ENCODE measurements at regions not wholly inside any gene's neighbourhood (a gene's known extent, or its start where the extent isn't known, plus 50 kb on each side); places are given as distances from the start of the nearest gene placed in this dataset.

DNA sequence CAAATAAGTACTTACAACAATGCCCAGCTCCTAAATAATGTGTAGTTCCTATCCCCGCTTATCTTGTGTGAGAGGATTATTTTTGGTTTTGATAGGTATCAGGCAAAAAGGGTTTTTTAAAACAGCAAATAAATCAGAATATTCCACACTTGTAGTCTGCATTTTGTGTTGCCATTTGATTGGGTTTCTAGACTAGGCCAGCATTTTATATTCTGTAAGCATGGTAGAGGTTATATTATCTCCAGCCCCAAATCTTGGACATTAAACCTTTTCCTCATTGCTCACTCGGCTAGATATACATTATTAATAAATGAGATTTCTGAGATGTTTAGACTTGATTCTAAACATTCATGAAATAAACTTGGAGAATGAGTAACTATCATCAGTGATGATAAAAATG, 165.7 kb upstream of the C1orf21 start:
- no peak for DNase-seq

DNA sequence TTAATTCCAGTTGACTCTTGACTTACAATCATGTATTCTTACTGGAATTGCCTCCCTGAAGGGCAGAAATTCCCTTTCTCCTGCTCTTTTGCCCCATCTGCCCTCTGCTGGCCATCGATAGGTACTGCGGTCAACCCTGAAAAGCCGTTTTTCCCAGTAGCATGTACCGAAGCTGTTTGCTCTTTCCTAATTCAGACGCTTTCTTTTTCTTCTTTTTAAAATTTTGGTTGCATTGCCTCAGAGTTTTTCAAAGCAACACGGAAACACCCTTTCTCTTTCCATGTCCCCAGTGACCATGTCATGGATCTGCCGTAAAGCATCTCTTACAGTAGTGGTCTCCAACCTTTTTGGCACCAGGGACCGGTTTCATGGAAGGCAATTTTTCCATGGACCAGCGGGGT, 164.2 kb upstream of the C1orf21 start:
- peak in 2 of 4 experiments; percentile 1 to 2 for DNase-seq

DNA sequence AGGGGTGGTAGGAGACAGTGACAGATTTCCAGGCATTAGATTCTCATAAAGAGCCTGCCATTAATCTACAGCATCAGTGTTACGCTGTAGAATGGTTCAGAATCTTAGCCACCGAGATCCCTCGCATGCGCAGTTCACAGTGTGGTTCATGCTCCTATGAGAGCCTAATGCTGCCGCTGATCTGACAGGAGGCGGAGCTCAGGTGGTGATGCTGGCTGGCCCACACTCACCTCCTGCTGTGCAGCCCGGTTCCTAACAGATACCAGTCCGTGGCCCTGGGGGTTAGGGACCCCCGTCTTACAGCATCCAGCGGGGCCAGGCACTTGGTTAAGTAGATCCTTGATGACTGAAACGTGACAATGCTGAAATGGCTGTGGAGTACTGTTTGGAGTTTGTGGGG, 163.6 kb upstream of the C1orf21 start:
- DNase-seq = no peak

DNA sequence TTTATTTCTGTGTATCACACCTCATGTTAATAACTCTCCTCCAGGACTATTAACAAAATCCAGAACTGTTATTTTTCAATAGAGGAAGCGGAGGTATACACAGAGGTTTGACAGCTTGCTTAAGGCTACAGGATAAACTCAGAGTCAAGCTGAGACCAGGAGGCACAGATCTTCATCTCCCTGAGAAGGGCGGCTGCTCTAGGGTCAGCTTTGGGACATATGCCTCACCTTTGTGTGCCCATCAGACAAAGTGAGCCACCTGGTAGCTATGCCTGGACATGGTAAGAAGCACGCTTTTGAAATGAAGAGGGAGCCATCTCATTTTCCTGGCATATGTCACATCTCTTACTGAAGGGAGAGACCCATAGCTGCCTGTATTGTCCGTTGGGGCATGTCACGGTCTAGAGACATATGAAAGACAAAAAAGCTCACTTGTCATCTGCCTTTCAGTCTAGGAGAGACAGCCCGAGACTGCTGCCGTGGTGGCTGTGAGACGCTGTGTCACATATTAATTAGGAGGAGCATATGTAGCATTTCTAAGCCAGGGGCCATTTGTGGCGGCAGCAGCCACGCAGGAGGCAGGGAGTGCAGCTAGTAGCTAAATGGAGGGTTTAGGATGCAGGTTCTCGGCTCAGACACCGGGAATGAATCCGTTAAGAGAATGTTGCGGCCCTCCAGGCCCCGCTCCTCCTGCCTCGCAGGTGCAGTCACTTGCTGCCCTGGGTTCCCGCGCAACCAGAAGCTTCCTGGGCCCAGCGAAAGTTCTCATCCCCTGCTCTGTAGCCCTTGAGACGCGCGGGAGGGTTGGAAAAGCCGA, 161.3 kb upstream of the C1orf21 start:
- no peak for DNase-seq

DNA sequence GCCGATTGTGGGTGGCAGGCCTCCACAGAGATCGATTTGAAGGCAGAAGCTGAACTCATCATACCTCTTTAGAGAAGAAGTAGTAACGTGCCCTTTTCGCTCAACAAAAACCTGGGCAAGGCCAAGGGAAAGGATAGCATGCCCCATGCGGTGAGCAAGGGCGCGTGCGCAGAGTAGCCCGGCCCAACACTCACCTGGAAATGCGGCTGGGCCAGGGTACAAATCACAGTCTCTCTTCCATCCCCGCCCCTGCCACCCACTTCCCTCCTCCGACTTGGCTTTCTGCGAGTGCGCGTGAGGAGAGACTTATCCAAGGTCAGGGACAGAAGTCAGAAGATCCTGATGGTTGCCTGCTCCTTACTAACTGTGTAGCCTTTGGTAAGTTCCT, 160.7 kb upstream of the C1orf21 start:
- DNase-seq = no peak

DNA sequence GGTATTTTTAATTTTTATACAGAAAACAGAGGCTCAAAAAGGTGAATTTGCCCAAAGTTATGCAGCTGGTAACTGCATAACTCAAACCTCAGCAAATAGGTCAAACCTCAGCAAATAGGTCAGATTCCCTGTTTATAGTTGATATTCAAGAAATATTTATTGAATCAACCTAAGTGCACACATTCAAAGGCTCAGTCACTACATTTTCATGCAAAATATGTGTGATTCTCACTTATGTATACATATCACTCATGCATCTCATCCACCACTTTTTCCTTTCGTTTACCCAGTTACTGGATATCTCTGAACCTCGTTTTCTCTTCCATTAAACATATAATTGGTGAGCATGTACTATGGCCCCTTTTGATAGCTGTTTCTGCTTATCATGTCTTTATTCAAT, 158.3 kb upstream of the C1orf21 start:
- DNase-seq = no peak

DNA sequence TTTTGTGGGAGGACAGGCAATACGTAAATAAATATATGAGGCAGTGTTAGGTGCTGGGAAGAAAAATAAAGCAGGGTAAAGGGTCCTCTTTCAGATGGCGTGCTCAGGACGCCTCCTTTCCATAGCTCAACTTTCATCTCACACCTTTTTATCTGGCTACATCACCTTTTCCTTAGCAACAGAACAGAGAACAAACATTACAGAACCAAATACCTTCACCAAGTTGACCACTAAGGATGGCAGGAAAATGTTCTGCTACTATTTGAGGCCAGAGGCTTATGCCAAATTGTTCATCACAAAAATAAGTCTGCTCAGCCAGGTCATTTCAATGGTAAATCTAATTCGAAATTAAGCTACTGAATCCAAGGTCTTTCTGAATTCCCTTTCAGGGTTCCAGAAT, 149.2 kb upstream of the C1orf21 start:
- no peak for DNase-seq

DNA sequence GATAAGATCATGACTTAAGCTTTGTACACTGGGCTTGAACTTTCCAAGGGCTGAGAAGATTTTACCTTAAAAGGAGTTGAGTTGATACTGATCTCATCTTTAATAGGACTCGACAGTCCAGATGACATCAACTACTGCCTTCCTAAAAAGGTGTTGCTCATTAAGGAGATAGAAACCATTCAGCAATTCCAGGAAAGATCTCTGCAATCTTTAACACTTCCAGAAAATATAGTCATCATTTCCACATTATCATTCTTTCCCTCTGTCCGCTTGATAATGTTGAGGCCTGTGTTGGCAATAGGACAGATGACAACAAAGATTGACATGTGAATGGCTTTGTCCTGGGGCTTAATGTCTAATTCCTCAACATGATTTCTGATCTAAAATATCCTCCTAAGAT, 145.4 kb upstream of the C1orf21 start:
- no peak for DNase-seq

DNA sequence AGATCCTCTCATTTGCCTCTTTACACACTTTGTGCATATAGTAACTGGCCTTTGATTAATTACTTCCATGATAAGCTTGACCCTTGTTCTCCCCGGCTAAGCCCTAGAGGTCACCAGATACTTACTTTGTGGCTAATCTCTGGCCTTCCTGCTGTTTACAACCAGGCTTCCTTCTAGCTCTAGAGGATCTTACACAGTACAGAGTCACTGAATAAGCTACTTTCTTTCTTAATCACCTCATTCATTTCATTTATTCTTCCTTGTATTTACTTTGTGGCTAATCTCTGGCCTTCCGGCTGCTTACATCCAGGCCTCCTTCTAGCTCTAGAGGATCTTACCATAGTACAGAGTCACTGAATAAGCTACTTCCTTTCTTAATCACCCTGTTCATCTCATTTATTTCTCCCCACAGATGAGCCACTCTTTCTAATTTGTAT, 144.3 kb upstream of the C1orf21 start:
- DNase-seq = no peak

DNA sequence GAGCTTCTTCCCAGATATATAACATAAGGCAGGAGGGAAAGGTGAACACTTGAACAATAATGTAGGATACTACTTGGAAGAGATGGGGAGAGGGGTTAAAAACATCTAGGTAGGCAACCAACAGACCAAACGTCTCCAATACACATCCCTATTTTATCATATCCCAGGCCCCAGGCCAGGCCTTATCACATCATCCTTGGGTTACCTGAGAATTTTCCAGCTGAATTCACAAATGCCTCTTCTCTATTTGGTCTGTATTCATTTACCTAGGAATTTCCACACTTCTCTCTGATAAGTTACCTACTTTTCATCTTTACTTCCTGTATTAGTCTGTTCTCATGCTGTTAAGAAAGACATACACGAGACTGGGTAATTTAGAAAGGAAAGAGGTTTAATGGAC, 141.9 kb upstream of the C1orf21 start:
- DNase-seq = no peak

DNA sequence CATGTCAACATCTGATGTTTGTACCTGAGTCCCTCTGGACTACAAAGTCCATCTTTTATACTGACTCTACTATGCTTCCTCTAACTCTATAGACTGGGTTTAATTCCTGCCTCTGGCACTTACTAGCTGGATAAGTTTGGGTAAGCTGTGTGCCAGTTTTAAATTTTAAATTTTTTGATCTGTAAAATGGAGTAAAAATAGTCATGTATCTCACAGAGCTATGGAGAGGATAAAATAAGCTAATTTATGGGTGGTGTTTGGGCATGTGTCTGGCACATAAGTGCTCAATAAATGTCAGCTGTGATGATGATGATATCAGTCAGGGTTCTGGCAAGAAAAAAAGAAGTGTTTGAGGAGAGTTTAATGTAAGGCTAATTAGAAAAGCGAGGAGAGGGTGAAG, 139.2 kb upstream of the C1orf21 start:
- DNase-seq = no peak

DNA sequence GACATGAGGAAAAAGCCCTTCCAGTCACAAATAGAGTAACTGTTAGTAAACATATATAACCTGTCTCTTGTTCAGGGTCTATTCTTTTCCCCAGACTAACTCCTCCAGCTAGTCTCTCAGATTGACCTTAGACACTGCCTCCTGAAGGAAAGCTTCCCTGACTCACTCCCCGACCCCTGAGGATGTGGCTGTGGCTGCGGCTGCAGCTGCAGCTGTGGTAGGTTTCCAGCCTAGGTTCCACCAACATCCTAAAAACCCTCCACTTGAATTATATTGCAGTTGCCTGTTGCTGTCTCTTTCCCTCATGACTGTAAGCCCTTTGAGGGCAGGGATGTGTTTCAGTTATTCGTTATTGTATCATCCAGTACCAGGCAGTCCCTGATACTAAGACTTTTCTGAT, 132.9 kb upstream of the C1orf21 start:
- no peak for DNase-seq

DNA sequence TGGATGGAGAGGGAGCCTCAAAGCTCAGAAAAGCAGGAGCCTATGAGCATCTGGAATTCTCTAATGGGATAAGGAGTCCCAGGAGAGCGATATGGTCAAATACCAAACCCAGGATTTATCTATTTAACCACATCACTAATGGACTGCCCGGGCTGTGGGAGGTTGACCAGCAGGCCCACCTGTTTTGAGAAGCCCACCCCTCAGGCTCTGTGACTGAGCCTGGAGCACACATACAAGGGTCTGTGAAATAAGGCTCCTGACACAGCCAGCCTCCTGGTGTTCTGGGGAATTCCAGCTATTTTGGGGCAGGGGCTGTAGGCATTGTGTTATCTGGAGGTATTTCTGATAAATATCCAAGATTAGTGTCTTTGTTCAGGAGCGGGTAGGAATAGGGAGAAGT, 132.0 kb upstream of the C1orf21 start:
- DNase-seq = no peak

DNA sequence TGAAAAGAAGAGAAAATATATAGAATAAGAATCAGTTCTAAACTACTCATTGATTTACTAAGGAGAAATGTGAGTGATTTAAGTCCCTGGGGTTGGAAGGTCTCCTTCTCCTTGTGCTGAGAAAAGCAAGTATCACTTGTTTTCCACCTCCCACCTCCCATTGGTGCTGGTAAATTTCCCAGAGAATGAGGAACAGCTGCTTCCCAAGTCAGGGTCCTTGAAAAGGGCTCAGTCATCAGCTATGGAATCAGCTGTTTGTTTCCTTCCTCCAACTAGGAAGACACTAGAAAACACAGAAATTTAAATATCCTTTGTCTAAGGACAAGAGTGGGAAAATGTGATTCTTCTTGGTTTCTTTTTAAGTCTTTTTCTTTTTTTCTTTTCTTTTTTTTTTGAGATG, 131.3 kb upstream of the C1orf21 start:
- DNase-seq = no peak

DNA sequence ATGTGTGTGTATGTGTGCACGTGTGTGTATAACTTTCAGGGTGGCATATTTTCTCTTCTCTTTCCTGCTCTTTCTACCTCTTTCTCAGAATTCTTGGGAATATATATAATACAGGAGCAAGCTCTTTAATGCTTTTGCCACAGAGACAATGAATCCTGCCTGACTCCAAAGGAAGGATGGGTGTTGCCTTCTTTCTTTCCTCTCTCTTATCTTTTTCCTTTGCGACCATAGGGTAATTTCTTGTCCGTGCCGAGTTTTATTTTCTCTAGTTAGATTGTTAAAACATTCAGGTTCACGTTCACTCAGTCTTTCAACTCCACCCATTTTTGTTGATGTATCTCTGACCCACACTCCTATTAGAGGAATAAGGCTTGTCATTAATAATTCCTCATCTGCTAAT, 129.0 kb upstream of the C1orf21 start:
- no peak for DNase-seq

DNA sequence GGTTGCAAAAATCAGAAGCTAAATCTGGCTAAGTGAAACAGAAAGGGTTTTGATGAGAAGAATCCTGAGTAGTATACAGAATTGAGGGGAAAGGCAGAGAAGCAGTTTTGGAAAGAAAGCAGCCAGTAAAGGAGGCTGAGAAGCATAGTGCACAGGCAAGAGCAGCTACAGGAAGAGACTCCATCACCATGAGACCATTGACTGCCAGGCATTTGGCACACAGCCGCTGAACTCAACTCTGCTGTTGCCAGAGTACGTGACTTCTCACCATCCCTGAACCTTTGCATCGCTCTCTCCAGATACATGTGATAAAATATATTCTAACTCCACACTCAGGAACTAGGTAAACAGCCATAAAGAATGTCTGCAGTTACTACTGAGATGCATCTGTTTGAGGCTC, 128.3 kb upstream of the C1orf21 start:
- no peak for DNase-seq

DNA sequence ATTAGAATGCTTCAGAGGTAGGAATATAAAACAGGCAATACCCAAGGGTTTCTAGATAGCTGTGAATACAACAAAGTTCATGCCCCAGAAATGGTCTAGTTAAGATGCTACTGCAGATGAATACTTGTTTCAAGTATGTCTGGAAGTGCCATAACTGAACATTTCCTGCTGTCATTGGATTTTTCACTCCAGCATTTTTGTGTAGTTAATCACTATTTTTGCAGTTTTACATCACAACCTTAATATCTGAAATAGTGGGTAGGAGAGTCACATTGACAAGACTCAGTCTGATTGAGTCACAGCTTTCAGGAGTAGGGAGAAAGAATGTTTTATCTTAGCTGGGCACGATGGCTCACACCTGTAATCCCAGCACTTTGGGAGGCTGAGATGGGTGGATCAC, 126.4 kb upstream of the C1orf21 start:
- no peak for DNase-seq

DNA sequence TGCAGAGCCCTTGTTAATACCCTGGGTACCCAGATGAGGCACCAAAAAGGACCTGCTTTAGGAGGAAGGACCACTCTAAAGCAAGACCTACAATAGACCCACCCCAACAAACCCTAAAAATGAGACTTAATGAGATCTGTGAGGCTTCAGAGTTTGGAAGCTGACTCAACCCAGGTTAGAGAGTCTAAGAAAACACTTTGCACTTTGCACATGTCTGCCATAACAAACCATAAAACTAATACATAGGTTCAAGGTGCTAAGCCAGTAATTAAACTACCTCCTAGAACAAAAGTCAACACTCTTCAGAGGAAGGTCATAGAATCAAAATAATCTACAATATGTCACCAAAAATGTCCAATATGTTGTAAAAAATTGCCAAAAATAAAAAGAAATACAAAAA, 124.7 kb upstream of the C1orf21 start:
- DNase-seq = no peak

DNA sequence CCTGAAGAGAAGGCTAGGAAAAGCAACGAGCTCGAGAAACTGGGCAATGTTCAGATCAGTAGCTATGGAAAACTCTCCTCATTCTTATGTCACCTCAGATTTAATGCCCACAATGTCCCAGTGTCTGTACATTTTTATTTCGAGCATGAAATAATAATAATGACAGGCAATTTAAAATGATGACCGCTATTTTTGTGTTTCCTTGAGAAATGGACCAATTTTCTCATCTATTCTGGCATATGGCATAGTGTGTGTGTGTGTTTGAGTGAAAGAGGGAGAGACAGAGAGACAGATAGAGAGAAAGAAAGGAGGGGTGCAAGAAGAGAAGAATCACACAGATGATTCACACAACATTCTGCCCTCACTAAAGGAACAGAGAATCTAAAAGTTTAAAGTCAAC, 119.1 kb upstream of the C1orf21 start:
- DNase-seq = no peak

DNA sequence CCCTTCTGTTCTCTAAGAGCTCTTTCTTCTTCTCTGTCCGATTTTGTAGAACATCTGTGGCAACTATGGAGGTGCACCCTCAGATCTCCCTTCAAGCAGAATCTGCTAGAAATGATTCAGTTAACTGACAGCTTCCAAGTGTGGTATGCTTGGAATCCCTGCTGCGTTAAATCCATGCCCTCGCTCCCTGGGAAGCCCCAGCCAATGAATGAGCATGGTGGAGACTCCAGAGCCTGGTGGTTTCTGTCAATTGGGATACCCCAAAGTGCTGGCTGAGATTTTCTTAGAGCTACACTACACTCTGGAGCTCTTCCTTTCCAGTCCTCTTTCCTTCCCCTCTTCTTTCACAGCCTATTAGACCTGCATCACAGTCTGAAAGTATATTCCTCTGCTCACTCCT, 116.3 kb upstream of the C1orf21 start:
- DNase-seq = no peak

DNA sequence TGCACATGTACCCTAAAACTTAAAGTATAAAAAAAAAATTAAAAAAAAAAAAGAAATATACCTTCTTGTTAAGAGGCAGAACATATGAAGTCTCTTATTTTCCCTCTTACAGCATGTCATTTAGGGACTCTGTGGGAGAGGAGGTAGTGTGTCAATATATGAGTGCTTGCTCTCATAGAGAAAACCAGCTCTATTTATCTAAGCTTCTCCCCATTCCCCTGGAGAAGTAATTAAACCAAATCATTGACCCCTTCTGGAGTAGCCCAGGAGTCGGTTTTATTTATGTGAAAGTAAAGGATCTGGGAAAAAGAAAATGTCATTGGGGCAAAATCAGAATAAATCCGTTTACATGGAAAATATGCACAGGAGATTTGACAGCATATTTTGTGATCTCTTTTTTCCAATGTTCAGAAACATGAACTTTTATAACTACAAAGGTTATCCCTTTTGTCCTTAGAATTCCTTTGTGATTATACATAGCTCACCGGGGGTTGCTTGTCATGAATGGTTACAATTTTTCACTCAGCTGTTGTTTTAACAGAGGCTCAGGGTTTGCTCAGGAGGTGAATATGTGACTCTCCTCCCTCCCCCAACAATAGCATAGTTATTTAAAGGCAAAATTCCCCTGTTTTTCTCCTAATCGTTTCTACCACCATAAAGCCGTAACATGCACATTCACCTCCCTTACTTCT, 114.5 kb upstream of the C1orf21 start:
- no peak for DNase-seq

DNA sequence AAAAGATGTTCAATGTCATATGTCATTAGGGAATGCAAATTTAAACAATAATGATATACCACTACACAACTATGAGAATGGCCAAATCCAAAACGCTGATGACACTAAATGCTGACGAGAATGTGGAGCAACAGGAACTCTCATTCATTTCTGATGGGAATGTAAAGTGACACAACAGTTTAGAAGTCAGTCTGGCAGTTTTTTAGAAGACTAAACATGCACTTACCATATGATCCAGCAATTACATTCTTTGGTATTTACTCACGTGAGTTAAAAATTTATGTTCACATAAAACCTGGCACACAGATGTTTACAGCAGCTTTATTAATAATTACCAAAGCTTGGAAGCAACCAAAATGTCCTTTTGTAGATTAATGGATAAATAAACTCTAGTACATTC, 110.4 kb upstream of the C1orf21 start:
- DNase-seq = no peak

DNA sequence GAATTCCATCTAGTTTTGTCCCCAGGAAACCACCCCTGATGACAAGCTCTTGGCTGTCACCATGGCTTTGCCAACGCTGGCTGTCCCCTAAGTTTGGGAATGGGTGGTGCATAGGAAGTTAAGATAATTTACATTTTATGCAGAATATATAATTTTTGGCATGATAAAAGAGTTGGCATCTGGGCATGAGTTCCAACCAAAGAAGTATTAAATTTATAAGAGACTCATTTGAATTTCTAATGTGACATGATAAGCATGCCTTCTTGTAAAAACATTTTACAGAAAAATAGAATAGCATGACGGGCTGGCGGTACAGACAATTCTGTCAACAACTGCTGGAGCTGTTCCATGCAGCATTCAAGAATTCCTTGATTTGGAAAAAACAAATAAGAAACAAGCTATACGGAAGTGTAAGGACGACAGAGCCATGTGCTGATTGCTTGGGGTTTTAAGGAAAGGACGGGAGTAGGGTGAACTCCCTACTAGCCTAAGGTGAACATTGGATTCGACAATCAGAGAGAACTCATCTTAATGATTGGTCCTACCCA, 106.8 kb upstream of the C1orf21 start:
- DNase-seq = no peak

DNA sequence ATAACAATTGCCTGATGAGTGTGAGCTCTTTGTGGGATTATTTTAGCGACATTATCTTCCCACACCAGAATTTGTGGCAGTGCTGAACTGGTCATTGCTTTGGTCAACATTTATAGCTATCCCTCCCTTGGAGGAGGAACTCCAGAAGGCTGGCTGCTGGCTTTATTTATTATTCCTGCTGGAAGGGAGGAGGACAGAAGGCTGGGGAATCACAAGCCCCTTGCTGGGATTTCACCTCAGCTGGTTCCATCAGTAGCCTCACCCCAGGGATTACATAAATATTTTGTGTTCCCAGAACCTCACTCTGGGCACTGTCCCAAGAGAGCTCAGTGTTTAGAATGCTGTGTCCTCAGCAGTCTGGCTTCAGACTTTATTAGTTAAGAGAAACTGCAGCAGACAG, 102.8 kb upstream of the C1orf21 start:
- DNase-seq = no peak

DNA sequence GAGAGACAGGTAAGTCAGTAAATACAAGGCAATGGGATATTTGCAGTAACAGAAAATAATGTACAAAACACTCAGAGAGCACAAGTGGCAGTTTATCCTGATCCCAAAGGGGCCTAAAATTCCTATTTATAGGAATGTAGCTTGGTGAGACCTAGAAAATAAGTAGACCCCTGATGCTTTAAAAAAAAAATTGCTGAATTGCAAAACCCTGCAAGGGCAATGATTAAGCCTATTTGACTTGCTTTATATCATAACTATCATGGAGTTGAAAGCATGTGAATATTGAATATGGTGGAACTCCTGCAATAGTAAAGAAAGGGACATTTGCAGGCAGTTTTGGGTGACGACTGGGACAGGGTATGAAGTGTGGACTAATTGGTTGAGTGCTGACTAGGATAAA, 101.9 kb upstream of the C1orf21 start:
- no peak for DNase-seq

Data from activated naive CD4-positive, alpha-beta T cell (primary cell).